ENCODE measurements at regions not wholly inside any gene's neighbourhood (a gene's known extent, or its start where the extent isn't known, plus 50 kb on each side); places are given as distances from the start of the nearest gene placed in this dataset.

GRCh38 chr3:94179059-94179458, 116.2 kb downstream of the NSUN3 start:
- H3K4me3 ChIP-seq (ENCODE audit: low read depth, low read length), result no peak overlapping the region
- TF ChIP-seq POLR2A (IDR thresholded peaks at IDR 0.05; ENCODE audit: extremely low read depth, insufficient read length), result no peak
- no peak for TF ChIP-seq MYC (IDR thresholded peaks at IDR 0.05; ENCODE audit: low read depth, low read length)
- TF ChIP-seq CTCF (IDR thresholded peaks at IDR 0.05; ENCODE audit: low read depth, low read length), result no peak
- no peak for DNase-seq (ENCODE audit: low read depth)

GRCh38 chr3:94183551-94183950, 120.7 kb downstream of the NSUN3 start:
- H3K4me3 ChIP-seq (ENCODE audit: low read depth, low read length), result no peak overlapping the region
- no peak for TF ChIP-seq POLR2A (IDR thresholded peaks at IDR 0.05; ENCODE audit: extremely low read depth, insufficient read length)
- DNase-seq (ENCODE audit: low read depth), result no peak

- no peak for DNase-seq (ENCODE audit: low read depth)
- TF ChIP-seq POLR2A (IDR thresholded peaks at IDR 0.05; ENCODE audit: extremely low read depth, insufficient read length), result no peak
- TF ChIP-seq CTCF (IDR thresholded peaks at IDR 0.05; ENCODE audit: low read depth, low read length), result no peak
- no peak for TF ChIP-seq MYC (IDR thresholded peaks at IDR 0.05; ENCODE audit: low read depth, low read length)
- TF ChIP-seq MAX (IDR thresholded peaks at IDR 0.05; ENCODE audit: low read depth, low read length), result no peak
- H3K4me3 ChIP-seq (ENCODE audit: low read depth, low read length), result no peak overlapping the region
These were observed 121.9 kb downstream of the NSUN3 start for GRCh38 chr3:94184781-94185180.

- DNase-seq (ENCODE audit: low read depth), result no peak
- no peak for TF ChIP-seq CTCF (IDR thresholded peaks at IDR 0.05; ENCODE audit: low read depth, low read length)
- no peak for TF ChIP-seq MAX (IDR thresholded peaks at IDR 0.05; ENCODE audit: low read depth, low read length)
- TF ChIP-seq MYC (IDR thresholded peaks at IDR 0.05; ENCODE audit: low read depth, low read length), result no peak
- no peak for TF ChIP-seq POLR2A (IDR thresholded peaks at IDR 0.05; ENCODE audit: extremely low read depth, insufficient read length)
- no peak overlapping the region for H3K4me3 ChIP-seq (ENCODE audit: low read depth, low read length)
These were observed 122.9 kb downstream of the NSUN3 start for GRCh38 chr3:94185753-94186152.

- no peak for TF ChIP-seq MYC (IDR thresholded peaks at IDR 0.05; ENCODE audit: low read depth, low read length)
- TF ChIP-seq POLR2A (IDR thresholded peaks at IDR 0.05; ENCODE audit: extremely low read depth, insufficient read length), result no peak
- no peak for TF ChIP-seq CTCF (IDR thresholded peaks at IDR 0.05; ENCODE audit: low read depth, low read length)
- TF ChIP-seq MAX (IDR thresholded peaks at IDR 0.05; ENCODE audit: low read depth, low read length), result no peak
- no peak overlapping the region for H3K4me3 ChIP-seq (ENCODE audit: low read depth, low read length)
- no peak for DNase-seq (ENCODE audit: low read depth)
These were observed 124.8 kb downstream of the NSUN3 start for GRCh38 chr3:94187697-94188096.

- DNase-seq (ENCODE audit: low read depth), result no peak
- TF ChIP-seq MYC (IDR thresholded peaks at IDR 0.05; ENCODE audit: low read depth, low read length), result no peak
- no peak for TF ChIP-seq POLR2A (IDR thresholded peaks at IDR 0.05; ENCODE audit: extremely low read depth, insufficient read length)
- no peak for TF ChIP-seq MAX (IDR thresholded peaks at IDR 0.05; ENCODE audit: low read depth, low read length)
- no peak for TF ChIP-seq CTCF (IDR thresholded peaks at IDR 0.05; ENCODE audit: low read depth, low read length)
- no peak overlapping the region for H3K4me3 ChIP-seq (ENCODE audit: low read depth, low read length)
These were observed 132.5 kb downstream of the NSUN3 start for GRCh38 chr3:94195381-94195780.
